ENCODE measurements at regions not wholly inside any gene's neighbourhood (a gene's known extent, or its start where the extent isn't known, plus 50 kb on each side); places are given as distances from the start of the nearest gene placed in this dataset.

- Histone ChIP-seq H3K9me3 (replicated peaks in 1 of 2; ENCODE audit: control insufficient read depth in 2 of 2, insufficient read depth in 1 of 2, low read depth in 1 of 2, low read length in 2 of 2) (no peaks in the 10 kb centered on the region), H3K4me1 (ENCODE audit: control insufficient read depth in 2 of 2, insufficient read depth in 1 of 2, low read depth in 1 of 2, low read length in 2 of 2) (peaks cover 0 to 4% of the 10 kb centered on the region in 2 donors), H3K18ac (ENCODE audit: low read length) (no peak overlapping the region), H2BK120ac (ENCODE audit: low read depth, low read length) (no peak overlapping the region), H2AFZ (ENCODE audit: low read length) (no peak overlapping the region), H3K9ac (ENCODE audit: low read depth, low read length, poor library complexity) (no peak overlapping the region), H4K91ac (ENCODE audit: low read depth, low read length, poor library complexity) (no peak overlapping the region), H3K4me3 (ENCODE audit: low read length in 2 of 2) (no peak overlapping the region), H3K14ac (ENCODE audit: low read length) (no peak overlapping the region), H3K4me2 (ENCODE audit: insufficient read depth, low read length, poor library complexity, severe bottlenecking) (no peak overlapping the region), H2BK12ac (ENCODE audit: low read length) (no peak overlapping the region), H3K23ac (ENCODE audit: low read depth, low read length, poor library complexity) (no peak overlapping the region), H2AK5ac (ENCODE audit: low read depth, low read length) (no peak overlapping the region), H2BK5ac (ENCODE audit: low read length) (no peak overlapping the region), H3K79me1 (ENCODE audit: low read depth, low read length) (no peaks in the 10 kb centered on the region), H4K8ac (ENCODE audit: low read depth, low read length) (no peak overlapping the region), H3K27ac (replicated peaks; ENCODE audit: low read length) (no peak overlapping the region), H3K36me3 (replicated peaks in 1 of 2; ENCODE audit: control insufficient read depth in 2 of 2, insufficient read depth in 2 of 2, low read length in 2 of 2) (no peaks in the 10 kb centered on the region), H3K27me3 (ENCODE audit: control insufficient read depth in 3 of 3, insufficient read depth in 3 of 3, low read depth in 1 of 3, low read length in 3 of 3) (no peaks in the 10 kb centered on the region), H2BK15ac (ENCODE audit: low read length) (no peak overlapping the region), H3K4ac (ENCODE audit: low read length) (no peak overlapping the region)
- DNase-seq (ENCODE audit: low spot score): no peak
- no CpG with 5 or more reads among the region's 7 CpGs for WGBS, 2 donors (ENCODE audit: extremely low coverage in 2 of 2, insufficient read length in 2 of 2, insufficient replicate concordance in 1 of 2)
Observed at GRCh38 chr12:19683178-19683927, 244.1 kb downstream of the AEBP2 start.

DNA sequence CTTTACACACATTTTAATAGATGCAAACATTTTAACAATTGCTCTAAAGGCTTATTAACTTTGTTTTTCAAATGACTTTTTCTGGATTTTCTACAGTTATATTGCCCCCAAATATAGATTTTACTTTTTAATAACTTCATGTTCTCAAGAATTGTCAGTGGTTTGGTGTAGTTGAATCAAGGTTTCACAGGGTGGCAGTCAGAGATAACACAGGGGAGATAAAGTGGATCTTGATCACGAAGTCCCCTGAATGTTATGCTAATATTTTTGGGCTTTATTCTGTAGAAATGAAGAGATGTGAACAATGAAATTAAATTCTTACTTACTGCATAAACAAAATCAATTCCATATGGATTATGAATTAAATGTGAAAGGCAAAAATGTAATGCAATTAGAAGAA lies 248.1 kb downstream of the AEBP2 start:
- no peak overlapping the region for H2BK15ac ChIP-seq (ENCODE audit: low read length)
- no peaks in the 10 kb centered on the region for H3K27me3 ChIP-seq (ENCODE audit: control insufficient read depth in 3 of 3, insufficient read depth in 3 of 3, low read depth in 1 of 3, low read length in 3 of 3)
- H3K27ac ChIP-seq (replicated peaks; ENCODE audit: low read length): no peak overlapping the region
- H3K79me1 ChIP-seq (ENCODE audit: low read depth, low read length): no peaks in the 10 kb centered on the region
- H2BK12ac ChIP-seq (ENCODE audit: low read length): no peak overlapping the region
- no peak overlapping the region for H3K4me3 ChIP-seq (ENCODE audit: low read length in 2 of 2)
- H2AFZ ChIP-seq (ENCODE audit: low read length): no peak overlapping the region
- H4K91ac ChIP-seq (ENCODE audit: low read depth, low read length, poor library complexity): no peak overlapping the region
- H2AK5ac ChIP-seq (ENCODE audit: low read depth, low read length): no peak overlapping the region
- no peak overlapping the region for H3K4me2 ChIP-seq (ENCODE audit: insufficient read depth, low read length, poor library complexity, severe bottlenecking)
- H2BK120ac ChIP-seq (ENCODE audit: low read depth, low read length): no peak overlapping the region
- DNase-seq (ENCODE audit: low spot score): no peak
- H3K23ac ChIP-seq (ENCODE audit: low read depth, low read length, poor library complexity): no peak overlapping the region
- no peaks in the 10 kb centered on the region for H3K36me3 ChIP-seq (replicated peaks in 1 of 2; ENCODE audit: control insufficient read depth in 2 of 2, insufficient read depth in 2 of 2, low read length in 2 of 2)
- no CpG with 5 or more reads among the region's 1 CpG for WGBS, 2 donors (ENCODE audit: extremely low coverage in 2 of 2, insufficient read length in 2 of 2, insufficient replicate concordance in 1 of 2)
- H3K9ac ChIP-seq (ENCODE audit: low read depth, low read length, poor library complexity): no peak overlapping the region
- peaks cover 0 to 4% of the 10 kb centered on the region in 2 donors for H3K4me1 ChIP-seq (ENCODE audit: control insufficient read depth in 2 of 2, insufficient read depth in 1 of 2, low read depth in 1 of 2, low read length in 2 of 2)
- H3K18ac ChIP-seq (ENCODE audit: low read length): no peak overlapping the region
- no peaks in the 10 kb centered on the region for H3K9me3 ChIP-seq (replicated peaks in 1 of 2; ENCODE audit: control insufficient read depth in 2 of 2, insufficient read depth in 1 of 2, low read depth in 1 of 2, low read length in 2 of 2)
- H2BK5ac ChIP-seq (ENCODE audit: low read length): no peak overlapping the region
- no peak overlapping the region for H3K14ac ChIP-seq (ENCODE audit: low read length)
- H4K8ac ChIP-seq (ENCODE audit: low read depth, low read length): no peak overlapping the region
- H3K4ac ChIP-seq (ENCODE audit: low read length): no peak overlapping the region

DNA sequence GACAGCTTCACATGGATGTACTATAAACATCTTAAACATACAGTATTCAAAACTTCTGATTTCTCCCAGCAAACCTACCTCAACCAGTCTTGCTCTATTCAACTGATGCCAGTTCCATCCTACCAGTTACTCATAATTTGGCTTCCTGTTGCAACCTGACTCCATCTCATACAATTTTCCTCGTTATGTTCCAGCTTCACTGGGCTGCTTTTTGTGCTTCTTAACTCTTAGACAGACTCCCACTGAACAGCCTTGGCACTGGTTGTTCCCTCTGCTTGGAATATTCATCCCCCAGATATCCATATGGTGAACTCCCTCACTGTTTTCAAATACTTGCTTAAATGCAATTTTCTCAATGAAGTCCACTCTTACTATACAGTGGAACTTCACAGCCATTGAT lies 249.2 kb downstream of the AEBP2 start:
- no peak overlapping the region for H2BK12ac ChIP-seq (ENCODE audit: low read length)
- no peak overlapping the region for H3K14ac ChIP-seq (ENCODE audit: low read length)
- WGBS, 2 donors (ENCODE audit: extremely low coverage in 2 of 2, insufficient read length in 2 of 2, insufficient replicate concordance in 1 of 2): no CpG with 5 or more reads among the region's 1 CpG
- H3K23ac ChIP-seq (ENCODE audit: low read depth, low read length, poor library complexity): no peak overlapping the region
- H3K18ac ChIP-seq (ENCODE audit: low read length): no peak overlapping the region
- H2BK120ac ChIP-seq (ENCODE audit: low read depth, low read length): no peak overlapping the region
- no peak overlapping the region for H2AFZ ChIP-seq (ENCODE audit: low read length)
- no peak overlapping the region for H3K4me3 ChIP-seq (ENCODE audit: low read length in 2 of 2)
- H3K4me1 ChIP-seq (ENCODE audit: control insufficient read depth in 2 of 2, insufficient read depth in 1 of 2, low read depth in 1 of 2, low read length in 2 of 2): no peaks in the 10 kb centered on the region
- no peaks in the 10 kb centered on the region for H3K79me1 ChIP-seq (ENCODE audit: low read depth, low read length)
- no peaks in the 10 kb centered on the region for H3K27me3 ChIP-seq (ENCODE audit: control insufficient read depth in 3 of 3, insufficient read depth in 3 of 3, low read depth in 1 of 3, low read length in 3 of 3)
- no peak overlapping the region for H4K91ac ChIP-seq (ENCODE audit: low read depth, low read length, poor library complexity)
- no peak overlapping the region for H2BK15ac ChIP-seq (ENCODE audit: low read length)
- no peak overlapping the region for H3K4ac ChIP-seq (ENCODE audit: low read length)
- H2AK5ac ChIP-seq (ENCODE audit: low read depth, low read length): no peak overlapping the region
- H3K4me2 ChIP-seq (ENCODE audit: insufficient read depth, low read length, poor library complexity, severe bottlenecking): no peak overlapping the region
- H4K8ac ChIP-seq (ENCODE audit: low read depth, low read length): no peak overlapping the region
- H2BK5ac ChIP-seq (ENCODE audit: low read length): no peak overlapping the region
- no peaks in the 10 kb centered on the region for H3K9me3 ChIP-seq (replicated peaks in 1 of 2; ENCODE audit: control insufficient read depth in 2 of 2, insufficient read depth in 1 of 2, low read depth in 1 of 2, low read length in 2 of 2)
- no peaks in the 10 kb centered on the region for H3K36me3 ChIP-seq (replicated peaks in 1 of 2; ENCODE audit: control insufficient read depth in 2 of 2, insufficient read depth in 2 of 2, low read length in 2 of 2)
- H3K27ac ChIP-seq (replicated peaks; ENCODE audit: low read length): no peak overlapping the region
- H3K9ac ChIP-seq (ENCODE audit: low read depth, low read length, poor library complexity): no peak overlapping the region
- no peak for DNase-seq (ENCODE audit: low spot score)

- Histone ChIP-seq H2BK15ac (ENCODE audit: low read length) (no peak overlapping the region), H4K91ac (ENCODE audit: low read depth, low read length, poor library complexity) (no peak overlapping the region), H4K8ac (ENCODE audit: low read depth, low read length) (no peak overlapping the region), H2AFZ (ENCODE audit: low read length) (no peak overlapping the region), H2BK12ac (ENCODE audit: low read length) (no peak overlapping the region), H3K4me1 (ENCODE audit: control insufficient read depth in 2 of 2, insufficient read depth in 1 of 2, low read depth in 1 of 2, low read length in 2 of 2) (no peaks in the 10 kb centered on the region), H3K4me2 (ENCODE audit: insufficient read depth, low read length, poor library complexity, severe bottlenecking) (no peak overlapping the region), H3K23ac (ENCODE audit: low read depth, low read length, poor library complexity) (no peak overlapping the region), H2AK5ac (ENCODE audit: low read depth, low read length) (no peak overlapping the region), H3K36me3 (replicated peaks in 1 of 2; ENCODE audit: control insufficient read depth in 2 of 2, insufficient read depth in 2 of 2, low read length in 2 of 2) (no peaks in the 10 kb centered on the region), H3K9me3 (replicated peaks in 1 of 2; ENCODE audit: control insufficient read depth in 2 of 2, insufficient read depth in 1 of 2, low read depth in 1 of 2, low read length in 2 of 2) (no peaks in the 10 kb centered on the region), H3K4ac (ENCODE audit: low read length) (no peak overlapping the region), H3K14ac (ENCODE audit: low read length) (no peak overlapping the region), H3K27ac (replicated peaks; ENCODE audit: low read length) (no peak overlapping the region), H2BK120ac (ENCODE audit: low read depth, low read length) (no peak overlapping the region), H3K4me3 (ENCODE audit: low read length in 2 of 2) (no peak overlapping the region), H3K79me1 (ENCODE audit: low read depth, low read length) (no peaks in the 10 kb centered on the region), H3K9ac (ENCODE audit: low read depth, low read length, poor library complexity) (no peak overlapping the region), H3K18ac (ENCODE audit: low read length) (no peak overlapping the region), H2BK5ac (ENCODE audit: low read length) (no peak overlapping the region), H3K27me3 (ENCODE audit: control insufficient read depth in 3 of 3, insufficient read depth in 3 of 3, low read depth in 1 of 3, low read length in 3 of 3) (no peaks in the 10 kb centered on the region)
- WGBS, 2 donors (ENCODE audit: extremely low coverage in 2 of 2, insufficient read length in 2 of 2, insufficient replicate concordance in 1 of 2): no CpG with 5 or more reads among the region's 17 CpGs
- no peak for DNase-seq (ENCODE audit: low spot score)
Observed at GRCh38 chr12:19689226-19689625, 249.9 kb downstream of the AEBP2 start.
